Colonic mucosa (tissue), 4 donors: ENCODE measurements at regions not wholly inside any gene's neighbourhood (a gene's known extent, or its start where the extent isn't known, plus 50 kb on each side); places are given as distances from the start of the nearest gene placed in this dataset.
"Not testable (repeated sequence)": the region's sequence is repeated elsewhere in the genome, so short reads cannot be mapped to it uniquely, and the experiment has no call there.

Source experiments
- DNase-seq: peaks from one replicate; pipeline ENCODE4 v3.0.0-alpha.2; 2020
- H3K27ac ChIP-seq: fragments of 200-600 bp; one replicate; pipeline ENCODE4 v1.8.0; 2021
- H3K27me3 ChIP-seq: fragments of 200-600 bp; one replicate; pipeline ENCODE4 v1.8.0; 2021
- H3K36me3 ChIP-seq: fragments of 200-600 bp; one replicate; pipeline ENCODE4 v1.8.0; 2021
- H3K4me1 ChIP-seq: fragments of 200-600 bp; one replicate; pipeline ENCODE4 v1.8.0; 2021; ENCODE audit warnings: mild to moderate bottlenecking
- H3K4me3 ChIP-seq: fragments of 200-600 bp; one replicate; pipeline ENCODE4 v1.8.0; 2021
- H3K9ac ChIP-seq, 2 donors: one replicate each; pipeline ENCODE4 v1.7.0; 2013; ENCODE audit warnings: control low read depth in 2 of 2, low read depth in 2 of 2, low read length in 2 of 2
- H3K9me3 ChIP-seq: fragments of 200-600 bp; one replicate; pipeline ENCODE4 v1.8.0; 2021
- CTCF ChIP-seq: fragments of 200-600 bp; IDR thresholded peaks from one replicate; pipeline ENCODE4 v1.8.0; 2022; ENCODE audit warnings: antibody characterized with exemption, mild to moderate bottlenecking
- intact Hi-C: fragments of 100-400 bp; cut with DNase I; formaldehyde crosslinking; loops from one replicate; pipeline ENCODE4 v1.14.1; 2022
- donor health status: healthy.
- donor health status: DM: no; HTN: no; CAD: no.
- donor health status: DM: no; HTN: no; CAD: no.

DNA sequence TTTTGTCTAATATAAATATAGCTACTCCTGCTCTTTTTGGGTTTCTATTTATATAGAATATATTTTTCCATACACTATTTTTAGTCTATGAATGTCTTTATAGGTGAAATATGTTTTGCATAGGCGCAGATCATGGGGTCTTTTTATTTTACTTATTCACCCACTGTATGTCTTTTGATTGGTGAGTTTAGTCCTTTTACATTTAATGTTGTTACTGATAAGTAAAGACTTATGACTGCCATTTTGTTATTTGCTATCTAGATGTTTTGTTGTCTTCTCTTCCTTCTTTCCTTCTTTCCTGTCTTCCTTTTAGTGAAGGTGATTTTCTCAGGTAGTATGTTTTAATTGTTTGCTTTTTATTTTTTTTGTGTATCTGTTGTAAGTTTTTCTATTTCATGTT lies 276.8 kb upstream of the CNTNAP2 start:
- H3K27me3 ChIP-seq: no peaks in the 10 kb centered on the region
- no peaks in the 10 kb centered on the region for H3K36me3 ChIP-seq
- H3K4me1 ChIP-seq: no peaks in the 10 kb centered on the region
- no peak for TF ChIP-seq CTCF
- H3K27ac ChIP-seq: no peak overlapping the region
- no peaks in the 10 kb centered on the region for H3K9me3 ChIP-seq
- intact Hi-C loops: no loop called here
- no peak overlapping the region for H3K4me3 ChIP-seq
- H3K9ac ChIP-seq: no peak overlapping the region
- DNase-seq: no peak

GRCh38 chr7:145831616-145832206 lies 284.9 kb upstream of the CNTNAP2 start:
- no peaks in the 10 kb centered on the region for H3K36me3 ChIP-seq
- H3K4me1 ChIP-seq: no peaks in the 10 kb centered on the region
- no peak overlapping the region for H3K9ac ChIP-seq
- H3K27ac ChIP-seq: no peak overlapping the region
- TF ChIP-seq CTCF: no peak
- no peak overlapping the region for H3K4me3 ChIP-seq
- no peaks in the 10 kb centered on the region for H3K9me3 ChIP-seq
- no peak for DNase-seq
- intact Hi-C loops: no loop called here
- no peaks in the 10 kb centered on the region for H3K27me3 ChIP-seq

- Histone ChIP-seq H3K27ac (no peak overlapping the region), H3K9me3 (no peaks in the 10 kb centered on the region), H3K9ac (no peak overlapping the region), H3K4me1 (no peaks in the 10 kb centered on the region), H3K4me3 (no peak overlapping the region), H3K27me3 (no peaks in the 10 kb centered on the region), H3K36me3 (no peaks in the 10 kb centered on the region)
- intact Hi-C loops: no loop called here
- TF ChIP-seq CTCF: no peak
- DNase-seq: no peak
Observed at GRCh38 chr7:145817687-145818086, 298.9 kb upstream of the CNTNAP2 start.

GRCh38 chr7:145812218-145812617 lies 304.4 kb upstream of the CNTNAP2 start:
- H3K4me3 ChIP-seq: no peak overlapping the region
- no peak for TF ChIP-seq CTCF
- DNase-seq: no peak
- H3K27ac ChIP-seq: no peak overlapping the region
- no peaks in the 10 kb centered on the region for H3K36me3 ChIP-seq
- no peaks in the 10 kb centered on the region for H3K9me3 ChIP-seq
- intact Hi-C loops: no loop called here
- H3K27me3 ChIP-seq: no peaks in the 10 kb centered on the region
- no peaks in the 10 kb centered on the region for H3K4me1 ChIP-seq
- H3K9ac ChIP-seq: no peak overlapping the region

DNA sequence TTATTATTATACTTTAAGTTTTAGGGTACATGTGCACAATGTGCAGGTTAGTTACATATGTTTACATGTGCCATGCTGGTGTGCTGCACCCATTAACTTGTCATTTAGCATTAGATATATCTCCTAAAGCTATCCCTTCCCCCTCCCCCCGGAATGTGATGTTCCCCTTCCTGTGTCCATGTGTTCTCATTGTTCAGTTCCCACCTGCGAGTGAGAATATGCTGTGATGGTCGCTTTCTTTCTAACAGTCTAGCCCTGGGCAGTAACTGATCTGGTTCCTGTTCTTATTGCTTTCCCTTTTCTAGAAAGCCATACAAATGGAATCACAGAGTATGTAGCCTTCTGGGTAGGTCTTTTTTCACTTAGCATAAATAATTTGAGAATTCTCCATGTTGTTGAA lies 311.1 kb upstream of the CNTNAP2 start:
- H3K9me3 ChIP-seq, H3K36me3 ChIP-seq, H3K27ac ChIP-seq, H3K9ac ChIP-seq, DNase-seq, H3K4me3 ChIP-seq, H3K4me1 ChIP-seq, intact Hi-C loops, H3K27me3 ChIP-seq: not testable (repeated sequence)

- no peak overlapping the region for H3K27ac ChIP-seq
- no peak overlapping the region for H3K9ac ChIP-seq
- no peaks in the 10 kb centered on the region for H3K4me1 ChIP-seq
- no peak for DNase-seq
- TF ChIP-seq CTCF: no peak
- H3K9me3 ChIP-seq: no peaks in the 10 kb centered on the region
- no peak overlapping the region for H3K4me3 ChIP-seq
- intact Hi-C loops: no loop called here
- H3K27me3 ChIP-seq: no peaks in the 10 kb centered on the region
- H3K36me3 ChIP-seq: no peaks in the 10 kb centered on the region
Observed at GRCh38 chr7:145797507-145797906, 319.1 kb upstream of the CNTNAP2 start.
